Activated T-helper 1 cell treated with anti-CD3 and anti-CD28 coated beads, Interleukin-12 subunit alpha, Interleukin-12 subunit beta, Interleukin-2, Interleukin-4 antibody, amounts not matched to agents 30 ng/mL and 10 ng/mL and 1 ng/mL, durations not matched to agents 14 hours and 24 hours and 36 hours (primary cell): ENCODE measurements at regions not wholly inside any gene's neighbourhood (a gene's known extent, or its start where the extent isn't known, plus 50 kb on each side); places are given as distances from the start of the nearest gene placed in this dataset.
"Not testable (repeated sequence)": the region's sequence is repeated elsewhere in the genome, so short reads cannot be mapped to it uniquely, and the experiment has no call there.

Experiments
- DNase-seq: peaks from one replicate; pipeline ENCODE4 v3.0.0; 2021; ENCODE audit warnings: low spot score
- H3K27ac Mint-ChIP-seq: one replicate; pipeline ENCODE4 v1.8.0; 2021; ENCODE audit warnings: mild to moderate bottlenecking, mixed read lengths
- H3K27me3 Mint-ChIP-seq: one replicate; pipeline ENCODE4 v1.8.0; 2022; ENCODE audit warnings: mild to moderate bottlenecking, moderate library complexity, mixed read lengths; ENCODE audit not compliant: insufficient read depth
- H3K36me3 Mint-ChIP-seq: one replicate; pipeline ENCODE4 v1.8.0; 2021; ENCODE audit warnings: low read depth, mixed read lengths
- H3K4me1 Mint-ChIP-seq: one replicate; pipeline ENCODE4 v1.8.0; 2021; ENCODE audit warnings: low read depth, mixed read lengths
- H3K4me3 Mint-ChIP-seq: one replicate; pipeline ENCODE4 v1.8.0; 2021; ENCODE audit warnings: mild to moderate bottlenecking, moderate library complexity, mixed read lengths
- H3K9me3 Mint-ChIP-seq: one replicate; pipeline ENCODE4 v1.8.0; 2021; ENCODE audit warnings: mixed read lengths
- intact Hi-C: fragments of 100-400 bp; cut with micrococcal nuclease; formaldehyde crosslinking; loops from one replicate; pipeline ENCODE4 v1.15.1; 2024

- H3K4me1 Mint-ChIP-seq: no peaks in the 10 kb centered on the region
Measured at GRCh38 chr4:137952116-137952515, 290.0 kb downstream of the SLC7A11 start.

DNA sequence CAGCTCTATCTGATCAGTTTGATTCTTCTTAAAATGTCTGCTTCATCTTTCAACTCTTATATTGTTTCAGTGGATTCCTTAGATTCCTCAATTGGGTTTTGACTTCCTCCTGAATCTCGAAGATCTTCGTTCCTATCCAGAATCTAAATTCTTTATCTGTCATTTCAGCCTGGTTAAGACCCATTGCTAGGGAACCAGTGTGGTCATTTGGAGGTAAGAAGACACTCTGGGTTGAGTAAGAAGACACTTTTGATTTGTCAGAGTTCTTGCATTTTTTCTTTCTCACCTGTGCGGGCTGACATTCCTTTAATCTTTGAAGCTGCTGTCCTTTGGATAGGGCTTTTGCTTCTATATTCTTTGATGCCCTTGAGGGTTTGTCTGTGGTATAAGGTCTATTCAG is 291.9 kb downstream of the SLC7A11 start:
- Mint-ChIP-seq H3K36me3 (no peaks in the 10 kb centered on the region), H3K4me3 (no peak overlapping the region), H3K4me1 (no peaks in the 10 kb centered on the region), H3K27me3 (no peaks in the 10 kb centered on the region), H3K27ac (no peak overlapping the region), H3K9me3 (no peaks in the 10 kb centered on the region)
- no peak for DNase-seq
- intact Hi-C loops: no loop called here

More at GRCh38 chr4:137952116-137952515, 290.0 kb downstream of the SLC7A11 start:
- H3K27me3 Mint-ChIP-seq: no peaks in the 10 kb centered on the region
- H3K36me3 Mint-ChIP-seq: no peaks in the 10 kb centered on the region
- intact Hi-C loops: no loop called here
- H3K27ac Mint-ChIP-seq: no peak overlapping the region
- no peak overlapping the region for H3K4me3 Mint-ChIP-seq
- no peak for DNase-seq
- H3K9me3 Mint-ChIP-seq: no peaks in the 10 kb centered on the region

- no peaks in the 10 kb centered on the region for H3K9me3 Mint-ChIP-seq
- intact Hi-C loops: no loop called here
- no peaks in the 10 kb centered on the region for H3K4me1 Mint-ChIP-seq
- DNase-seq: no peak
- H3K27ac Mint-ChIP-seq: no peak overlapping the region
- H3K4me3 Mint-ChIP-seq: no peak overlapping the region
- H3K27me3 Mint-ChIP-seq: no peaks in the 10 kb centered on the region
- no peaks in the 10 kb centered on the region for H3K36me3 Mint-ChIP-seq
Measured at GRCh38 chr4:137949746-137950145, 292.4 kb downstream of the SLC7A11 start.

- intact Hi-C loops: no loop called here
- Mint-ChIP-seq H3K36me3 (no peaks in the 10 kb centered on the region), H3K4me3 (no peak overlapping the region), H3K27ac (no peak overlapping the region), H3K9me3 (peaks cover 2% of the 10 kb centered on the region), H3K4me1 (no peaks in the 10 kb centered on the region), H3K27me3 (no peaks in the 10 kb centered on the region)
- DNase-seq: no peak
Measured at GRCh38 chr4:137946453-137947174, 295.5 kb downstream of the SLC7A11 start.

GRCh38 chr4:137942815-137943214 is 299.3 kb downstream of the SLC7A11 start:
- not testable (repeated sequence) for H3K36me3 Mint-ChIP-seq

DNA sequence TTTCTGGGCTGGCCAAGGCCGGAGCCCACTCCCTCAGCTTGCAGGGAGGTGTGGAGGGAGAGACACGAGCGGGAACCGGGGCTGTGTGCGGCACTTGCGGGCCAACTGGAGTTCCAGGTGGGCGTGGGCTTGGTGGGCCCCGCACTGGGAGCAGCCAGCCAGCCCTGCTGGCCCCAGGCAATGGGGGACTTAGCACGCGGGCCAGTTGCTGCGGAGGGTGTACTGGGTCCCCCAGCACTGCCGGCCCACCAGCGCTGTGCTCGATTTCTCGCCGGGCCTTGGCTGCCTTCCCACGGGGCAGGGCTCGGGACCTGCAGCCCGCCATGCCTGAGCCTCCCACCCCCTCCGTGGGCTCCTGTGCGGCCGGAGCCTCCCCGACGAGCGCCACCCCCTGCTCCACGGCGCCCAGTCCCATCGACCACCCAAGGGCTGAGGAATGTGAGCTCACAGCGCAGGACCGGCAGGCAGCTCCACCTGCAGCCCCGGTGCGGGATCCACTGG is 300.1 kb downstream of the SLC7A11 start:
- H3K27ac Mint-ChIP-seq, DNase-seq, H3K27me3 Mint-ChIP-seq, intact Hi-C loops, H3K9me3 Mint-ChIP-seq, H3K4me1 Mint-ChIP-seq, H3K36me3 Mint-ChIP-seq, H3K4me3 Mint-ChIP-seq: not testable (repeated sequence)

More at GRCh38 chr4:137942815-137943214, 299.3 kb downstream of the SLC7A11 start:
- H3K4me3 Mint-ChIP-seq, intact Hi-C loops, H3K9me3 Mint-ChIP-seq, DNase-seq, H3K4me1 Mint-ChIP-seq, H3K27me3 Mint-ChIP-seq, H3K27ac Mint-ChIP-seq: not testable (repeated sequence)

DNA sequence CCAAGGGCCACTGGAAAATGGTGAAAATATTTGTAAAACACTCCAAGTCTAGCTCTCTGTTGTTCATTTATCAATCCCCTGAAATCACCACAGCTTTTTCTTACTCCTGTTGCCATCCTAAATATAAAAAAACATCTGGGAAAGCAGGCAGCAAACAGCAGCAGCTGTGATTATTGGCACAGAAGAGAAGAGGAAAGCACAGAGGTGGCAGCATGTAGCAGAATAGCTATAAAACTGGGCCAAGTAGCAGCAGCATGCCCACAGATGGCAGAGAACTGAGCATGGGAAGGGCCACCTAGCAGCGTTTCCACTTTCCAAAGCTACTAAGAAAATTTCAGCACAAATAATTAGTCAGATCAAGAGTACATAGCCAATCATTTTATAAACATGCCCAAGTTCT is 307.2 kb downstream of the SLC7A11 start:
- H3K9me3 Mint-ChIP-seq: peaks cover 1% of the 10 kb centered on the region
- no peaks in the 10 kb centered on the region for H3K27me3 Mint-ChIP-seq
- intact Hi-C loops: no loop called here
- DNase-seq: no peak
- no peaks in the 10 kb centered on the region for H3K4me1 Mint-ChIP-seq
- H3K36me3 Mint-ChIP-seq: no peaks in the 10 kb centered on the region
- H3K4me3 Mint-ChIP-seq: no peak overlapping the region
- H3K27ac Mint-ChIP-seq: no peak overlapping the region

DNA sequence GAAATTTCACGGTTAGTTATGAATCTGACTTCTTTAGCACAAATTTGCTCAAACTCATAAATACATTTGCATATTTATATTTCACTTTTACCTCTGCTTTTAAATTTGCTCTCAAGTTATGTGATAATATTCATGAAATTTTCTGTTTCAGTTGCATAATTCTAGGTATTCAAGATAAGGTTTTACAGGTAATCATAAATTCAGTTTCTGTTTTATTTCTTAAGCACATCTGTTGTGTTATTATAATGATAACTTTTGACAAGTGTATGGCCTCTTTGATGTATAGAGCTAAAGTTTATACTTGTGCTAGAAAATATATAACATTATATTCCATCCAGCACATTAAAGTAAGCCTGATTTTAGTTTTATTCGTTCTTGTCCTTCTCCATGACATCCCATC is 308.1 kb downstream of the SLC7A11 start:
- H3K9me3 Mint-ChIP-seq: no peaks in the 10 kb centered on the region
- intact Hi-C loops: no loop called here
- no peaks in the 10 kb centered on the region for H3K4me1 Mint-ChIP-seq
- no peak overlapping the region for H3K27ac Mint-ChIP-seq
- H3K27me3 Mint-ChIP-seq: no peaks in the 10 kb centered on the region
- no peak for DNase-seq
- no peaks in the 10 kb centered on the region for H3K36me3 Mint-ChIP-seq
- H3K4me3 Mint-ChIP-seq: no peak overlapping the region

GRCh38 chr4:137927972-137928371 is 314.2 kb downstream of the SLC7A11 start:
- intact Hi-C loops: no loop called here
- Mint-ChIP-seq H3K4me1 (no peaks in the 10 kb centered on the region), H3K4me3 (no peak overlapping the region), H3K27me3 (no peaks in the 10 kb centered on the region), H3K27ac (no peak overlapping the region), H3K9me3 (peaks cover 3% of the 10 kb centered on the region), H3K36me3 (no peaks in the 10 kb centered on the region)
- no peak for DNase-seq

- H3K27ac Mint-ChIP-seq: no peak overlapping the region
- H3K4me3 Mint-ChIP-seq: no peak overlapping the region
- no peak for DNase-seq
- H3K27me3 Mint-ChIP-seq: no peaks in the 10 kb centered on the region
- no peaks in the 10 kb centered on the region for H3K36me3 Mint-ChIP-seq
- H3K9me3 Mint-ChIP-seq: peaks cover 17% of the 10 kb centered on the region
- no peaks in the 10 kb centered on the region for H3K4me1 Mint-ChIP-seq
- intact Hi-C loops: no loop called here
Measured at GRCh38 chr4:137923494-137923893, 318.7 kb downstream of the SLC7A11 start.

DNA sequence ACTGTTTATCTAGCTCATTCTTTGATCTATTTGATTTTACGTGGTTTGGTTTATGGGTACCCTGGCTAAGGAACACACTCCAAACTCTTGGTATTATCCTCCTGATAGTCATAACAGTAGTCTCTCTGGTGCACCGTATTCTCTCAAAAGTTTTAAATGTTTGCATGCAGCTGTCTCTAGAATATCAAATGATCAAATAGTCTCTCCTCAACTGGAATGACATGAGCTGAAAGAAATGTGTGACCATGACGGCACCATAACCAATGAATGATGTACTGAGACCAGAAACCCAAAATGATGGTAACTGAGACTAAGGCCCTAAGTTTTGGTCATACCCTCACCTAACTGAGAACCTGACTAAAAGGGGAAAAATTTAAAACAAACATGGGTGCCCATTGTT is 319.4 kb downstream of the SLC7A11 start:
- Mint-ChIP-seq H3K4me3 (no peak overlapping the region), H3K27ac (no peak overlapping the region), H3K27me3 (no peaks in the 10 kb centered on the region), H3K36me3 (no peaks in the 10 kb centered on the region), H3K9me3 (peaks cover 17% of the 10 kb centered on the region), H3K4me1 (no peaks in the 10 kb centered on the region)
- no peak for DNase-seq
- intact Hi-C loops: no loop called here

- intact Hi-C loops: no loop called here
- no peak for DNase-seq
- Mint-ChIP-seq H3K36me3 (no peaks in the 10 kb centered on the region), H3K9me3 (peaks cover 6% of the 10 kb centered on the region), H3K27me3 (no peaks in the 10 kb centered on the region), H3K4me3 (no peak overlapping the region), H3K27ac (no peak overlapping the region), H3K4me1 (no peaks in the 10 kb centered on the region)
Measured at GRCh38 chr4:137909529-137910309, 332.4 kb downstream of the SLC7A11 start.

- Mint-ChIP-seq H3K36me3 (no peaks in the 10 kb centered on the region), H3K27me3 (no peaks in the 10 kb centered on the region), H3K9me3 (no peaks in the 10 kb centered on the region), H3K4me1 (no peaks in the 10 kb centered on the region), H3K4me3 (no peak overlapping the region), H3K27ac (no peak overlapping the region)
- no peak for DNase-seq
- intact Hi-C loops: no loop called here
Measured at GRCh38 chr4:137905930-137906329, 336.2 kb downstream of the SLC7A11 start.
